H9 (cell line): ENCODE measurements at regions not wholly inside any gene's neighbourhood (a gene's known extent, or its start where the extent isn't known, plus 50 kb on each side); places are given as distances from the start of the nearest gene placed in this dataset.

ENCODE experiments used
- DNase-seq: peaks from one replicate; pipeline ENCODE4 v3.0.0-alpha.2; 2017
- H2AFZ ChIP-seq: one replicate; pipeline ENCODE4 v1.6.1; 2013; ENCODE audit warnings: mild to moderate bottlenecking, low read length, control low read depth, moderate library complexity
- H2AK5ac ChIP-seq: 2 replicates; pipeline ENCODE4 v1.6.1; 2013; ENCODE audit warnings: low read length, control low read depth, mixed read lengths; ENCODE audit not compliant: insufficient read length
- H2BK120ac ChIP-seq: one replicate; pipeline ENCODE4 v1.6.1; 2013; ENCODE audit warnings: low read depth, mild to moderate bottlenecking, low read length, control low read depth, inconsistent platforms; ENCODE audit not compliant: poor library complexity, severe bottlenecking
- H2BK12ac ChIP-seq: 2 replicates; pipeline ENCODE4 v1.6.1; 2013; ENCODE audit warnings: low read length, control low read depth, mixed read lengths, low read depth; ENCODE audit not compliant: insufficient read length
- H2BK15ac ChIP-seq: 2 replicates; pipeline ENCODE4 v1.6.1; 2013; ENCODE audit warnings: low read depth, low read length, control low read depth
- H2BK20ac ChIP-seq: one replicate; pipeline ENCODE4 v1.6.1; 2013; ENCODE audit warnings: low read depth, mild to moderate bottlenecking, low read length, control low read depth, inconsistent platforms; ENCODE audit not compliant: poor library complexity, severe bottlenecking
- H2BK5ac ChIP-seq: 2 replicates; pipeline ENCODE4 v1.6.1; 2013; ENCODE audit warnings: low read length, control low read depth, mixed read lengths; ENCODE audit not compliant: insufficient read length
- H3K14ac ChIP-seq: 2 replicates; pipeline ENCODE4 v1.6.1; 2013; ENCODE audit warnings: low read length, control low read depth; ENCODE audit not compliant: insufficient read depth
- H3K18ac ChIP-seq: 2 replicates; pipeline ENCODE4 v1.6.1; 2013; ENCODE audit warnings: low read depth, mild to moderate bottlenecking, mixed read lengths, low read length, control low read depth; ENCODE audit not compliant: insufficient read length
- H3K23ac ChIP-seq: 2 replicates; pipeline ENCODE4 v1.6.1; 2013; ENCODE audit warnings: low read length, control low read depth, mixed read lengths, low read depth; ENCODE audit not compliant: insufficient read length
- H3K23me2 ChIP-seq: 2 replicates; pipeline ENCODE4 v1.6.1; 2013; ENCODE audit warnings: low read depth, mild to moderate bottlenecking, mixed read lengths, low read length, control low read depth; ENCODE audit not compliant: insufficient read length, poor library complexity, severe bottlenecking
- H3K27ac ChIP-seq: 2 replicates; pipeline ENCODE4 v1.5.1; 2013; ENCODE audit warnings: low read length, control low read depth, mixed read lengths, low read depth; ENCODE audit not compliant: insufficient read length
- H3K27me3 ChIP-seq: 2 replicates; pipeline ENCODE4 v1.6.1; 2013; ENCODE audit warnings: low read length, control low read depth, inconsistent platforms; ENCODE audit not compliant: insufficient read depth
- H3K4ac ChIP-seq: 2 replicates; pipeline ENCODE4 v1.6.1; 2013; ENCODE audit warnings: low read depth, mild to moderate bottlenecking, control low read depth, inconsistent platforms, low read length, moderate library complexity
- H3K4me1 ChIP-seq: 2 replicates; pipeline ENCODE4 v1.6.1; 2013; ENCODE audit warnings: low read length, control low read depth, inconsistent platforms; ENCODE audit not compliant: insufficient read depth
- H3K4me2 ChIP-seq: 2 replicates; pipeline ENCODE4 v1.6.1; 2013; ENCODE audit warnings: low read length, control low read depth, mixed read lengths; ENCODE audit not compliant: insufficient read length, insufficient read depth
- H3K56ac ChIP-seq: 2 replicates; pipeline ENCODE4 v1.6.1; 2013; ENCODE audit warnings: low read depth, mild to moderate bottlenecking, mixed read lengths, low read length, control low read depth; ENCODE audit not compliant: insufficient read length
- H3K79me1 ChIP-seq: 2 replicates; pipeline ENCODE4 v1.6.1; 2013; ENCODE audit warnings: low read depth, mild to moderate bottlenecking, moderate library complexity, low read length, control low read depth, inconsistent platforms; ENCODE audit not compliant: insufficient read depth, poor library complexity, severe bottlenecking
- H3K79me2 ChIP-seq: 2 replicates; pipeline ENCODE4 v1.6.1; 2013; ENCODE audit warnings: low read length, control low read depth, inconsistent platforms; ENCODE audit not compliant: insufficient read depth
- H3K9ac ChIP-seq: 2 replicates; pipeline ENCODE4 v1.6.1; 2013; ENCODE audit warnings: low read length, control low read depth, mixed read lengths; ENCODE audit not compliant: insufficient read length; ENCODE audit errors: extremely low read depth
- H3K9me3 ChIP-seq: one replicate; pipeline ENCODE4 v1.6.1; 2013; ENCODE audit warnings: low read depth, low read length, inconsistent platforms; ENCODE audit not compliant: control insufficient read depth
- H3T11ph ChIP-seq: one replicate; pipeline ENCODE4 v1.6.1; 2013; ENCODE audit warnings: mild to moderate bottlenecking, low read length, control low read depth, inconsistent platforms
- H4K20me1 ChIP-seq: one replicate; pipeline ENCODE4 v1.6.1; 2013; ENCODE audit not compliant: control insufficient read depth, insufficient read length, insufficient read depth
- H4K5ac ChIP-seq: 2 replicates; pipeline ENCODE4 v1.6.1; 2013; ENCODE audit warnings: low read depth, mild to moderate bottlenecking, mixed read lengths, low read length, control low read depth; ENCODE audit not compliant: insufficient read length
- H4K8ac ChIP-seq: replicated peaks from 2 replicates; pipeline ENCODE4 v1.6.1; 2013; ENCODE audit warnings: low read length, control low read depth, mixed read lengths, low read depth; ENCODE audit not compliant: insufficient read length
- H4K91ac ChIP-seq: 2 replicates; pipeline ENCODE4 v1.6.1; 2013; ENCODE audit warnings: low read depth, mild to moderate bottlenecking, moderate library complexity, mixed read lengths, low read length, control low read depth; ENCODE audit not compliant: insufficient read length
- H3K27ac Mint-ChIP-seq, 3 experiments: 2 replicates in 2 of 3; 3 replicates in 1 of 3; pipeline ENCODE4 v1.8.0; 2020 to 2021; ENCODE audit warnings: mixed read lengths in 3 of 3, mild to moderate bottlenecking in 1 of 3, moderate library complexity in 1 of 3
- H3K27me3 Mint-ChIP-seq: 2 replicates; pipeline ENCODE4 v1.8.0; 2021; ENCODE audit warnings: low read depth, mild to moderate bottlenecking, moderate library complexity, mixed read lengths
- H3K36me3 Mint-ChIP-seq, 3 experiments: 2 replicates in 2 of 3; 3 replicates in 1 of 3; pipeline ENCODE4 v1.8.0; 2020 to 2021; ENCODE audit warnings: low read depth in 3 of 3, mixed read lengths in 3 of 3; ENCODE audit not compliant: insufficient read depth in 1 of 3
- H3K4me1 Mint-ChIP-seq, 2 experiments: 2 replicates each; pipeline ENCODE4 v1.8.0; 2020; ENCODE audit warnings: mixed read lengths in 2 of 2
- H3K4me3 Mint-ChIP-seq, 2 experiments: 2 replicates in 1 of 2; 3 replicates in 1 of 2; pipeline ENCODE4 v1.8.0; 2020 to 2021; ENCODE audit warnings: mild to moderate bottlenecking in 2 of 2, mixed read lengths in 2 of 2, moderate library complexity in 1 of 2
- H3K9me3 Mint-ChIP-seq, 2 experiments: 2 replicates in 1 of 2; 3 replicates in 1 of 2; pipeline ENCODE4 v1.8.0; 2020; ENCODE audit warnings: mild to moderate bottlenecking in 2 of 2, mixed read lengths in 2 of 2, moderate library complexity in 1 of 2
- CTCF ChIP-seq: fragments of 200-600 bp; sonication (generic); conservative IDR thresholded peaks from 3 replicates; pipeline ENCODE4 v1.8.0; 2021; ENCODE audit warnings: antibody characterized with exemption, mild to moderate bottlenecking
- WGBS: extraction: QIAGEN DNeasy Blood & Tissue Kit; methylation state at CpG from one replicate; pipeline ENCODE4 v1.1.7; 2013; ENCODE audit warnings: missing lambda C conversion rate, low lambda C conversion rate, mixed read lengths; ENCODE audit not compliant: insufficient read length; ENCODE audit errors: extremely low coverage; 5-methylcytosine and 5-hydroxymethylcytosine counted together

GRCh38 chr3:87041191-87041590 lies 50.2 kb upstream of the VGLL3 start:
- Histone ChIP-seq H3K4me1 (no peaks in the 10 kb centered on the region), H3K9me3 (no peaks in the 10 kb centered on the region)
- WGBS, result no CpG with 5 or more reads among the region's 3 CpGs

More at GRCh38 chr3:87041191-87041590, 50.2 kb upstream of the VGLL3 start:
- DNase-seq, result no peak
- Histone ChIP-seq H3K79me1 (no peaks in the 10 kb centered on the region), H3K23me2 (no peaks in the 10 kb centered on the region), H2BK120ac (no peak overlapping the region), H3K27me3 (no peaks in the 10 kb centered on the region), H2BK20ac (no peak overlapping the region), H3T11ph (no peak overlapping the region), H3K14ac (no peak overlapping the region), H3K56ac (no peak overlapping the region), H3K27ac (no peak overlapping the region), H3K18ac (no peak overlapping the region), H2BK5ac (no peak overlapping the region), H2BK12ac (no peak overlapping the region), H2AK5ac (no peak overlapping the region), H3K23ac (no peak overlapping the region), H3K9ac (no peak overlapping the region), H4K8ac (no peak overlapping the region), H4K5ac (no peak overlapping the region), H4K20me1 (no peaks in the 10 kb centered on the region), H2AFZ (no peak overlapping the region), H2BK15ac (no peak overlapping the region), H3K4ac (no peak overlapping the region), H3K4me2 (no peak overlapping the region), H4K91ac (no peak overlapping the region), H3K79me2 (no peaks in the 10 kb centered on the region)
- H3K36me3 Mint-ChIP-seq, result no peaks in the 10 kb centered on the region
- no peaks in the 10 kb centered on the region for H3K4me1 Mint-ChIP-seq
- no peak for TF ChIP-seq CTCF
- no peaks in the 10 kb centered on the region; a peak in 1 of 5 replicates for H3K9me3 Mint-ChIP-seq
- no peak overlapping the region for H3K27ac Mint-ChIP-seq
- no peak overlapping the region for H3K4me3 Mint-ChIP-seq
- no peaks in the 10 kb centered on the region for H3K27me3 Mint-ChIP-seq
